ENCODE measurements at regions not wholly inside any gene's neighbourhood (a gene's known extent, or its start where the extent isn't known, plus 50 kb on each side); places are given as distances from the start of the nearest gene placed in this dataset.
"Not testable (repeated sequence)": the region's sequence is repeated elsewhere in the genome, so short reads cannot be mapped to it uniquely, and the experiment has no call there.

- no peak overlapping the region for H3K4me2 ChIP-seq (ENCODE audit: unreplicated experiment)
- H3K4me3 ChIP-seq: no peak overlapping the region
- H4K20me1 ChIP-seq (ENCODE audit: insufficient read depth): no peaks in the 10 kb centered on the region
- in situ Hi-C loops (cut with MboI): no loop called here
- TF ChIP-seq EZH2 (IDR thresholded peaks at IDR 0.05; ENCODE audit: insufficient read depth, poor library complexity, severe bottlenecking): no peak
- no peak for TF ChIP-seq EZH2phosphoT487 (IDR thresholded peaks at IDR 0.05; ENCODE audit: insufficient read depth, low read depth)
- H3K9me3 ChIP-seq (ENCODE audit: low read depth): no peaks in the 10 kb centered on the region
- H3K36me3 ChIP-seq (ENCODE audit: low read depth): no peaks in the 10 kb centered on the region
- H3K79me2 ChIP-seq (ENCODE audit: insufficient read depth): no peaks in the 10 kb centered on the region
- no peak overlapping the region for H2AFZ ChIP-seq
- H3K4me1 ChIP-seq (ENCODE audit: insufficient read depth): no peaks in the 10 kb centered on the region
- H3K9me2 ChIP-seq (ENCODE audit: insufficient read depth): no peaks in the 10 kb centered on the region
- H3F3A ChIP-seq (ENCODE audit: insufficient read depth): no peaks in the 10 kb centered on the region
- no peaks in the 10 kb centered on the region for H3K27me3 ChIP-seq (replicated peaks; ENCODE audit: insufficient read depth)
- no peak for DNase-seq
- H3K9ac ChIP-seq: no peak overlapping the region
- H3K27ac ChIP-seq: no peak overlapping the region
- 13 to 14% methylated on average over 2 of the region's 2 CpGs for WGBS, 2 experiments (ENCODE audit: low coverage in 1 of 2, low lambda C conversion rate in 2 of 2, missing lambda C conversion rate in 2 of 2)
These were observed 220.6 kb downstream of the CDRT15L2 start for GRCh38 chr17:20800146-20800545.

DNA sequence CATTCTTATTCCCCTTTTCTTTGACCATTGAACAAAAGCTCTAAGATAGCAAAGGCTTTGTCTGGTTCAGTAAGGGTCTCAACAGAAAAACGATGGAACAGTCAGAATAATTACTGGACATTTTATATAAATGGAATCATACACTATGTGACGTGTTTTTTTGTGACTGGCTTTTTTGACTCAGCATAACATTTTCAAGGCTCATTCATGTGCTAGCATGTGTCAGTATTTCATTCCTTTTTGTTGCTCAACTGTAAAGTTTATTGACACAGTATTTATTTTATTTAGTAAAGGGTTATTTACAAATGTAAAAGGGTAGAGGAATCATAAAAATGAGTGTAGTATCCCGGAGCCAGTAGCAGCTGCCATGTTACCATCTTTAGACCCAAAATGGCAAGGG is 226.2 kb downstream of the CDRT15L2 start:
- no peaks in the 10 kb centered on the region for H3K9me3 ChIP-seq (ENCODE audit: low read depth)
- TF ChIP-seq EZH2phosphoT487 (IDR thresholded peaks at IDR 0.05; ENCODE audit: insufficient read depth, low read depth) (no peak), EZH2 (IDR thresholded peaks at IDR 0.05; ENCODE audit: insufficient read depth, poor library complexity, severe bottlenecking) (no peak)
- H3K4me2 ChIP-seq (ENCODE audit: unreplicated experiment): no peak overlapping the region
- no peaks in the 10 kb centered on the region for H3K79me2 ChIP-seq (ENCODE audit: insufficient read depth)
- no peak overlapping the region for H3K9ac ChIP-seq
- no peak overlapping the region for H3K4me3 ChIP-seq
- H3K4me1 ChIP-seq (ENCODE audit: insufficient read depth): no peaks in the 10 kb centered on the region
- no peaks in the 10 kb centered on the region for H4K20me1 ChIP-seq (ENCODE audit: insufficient read depth)
- DNase-seq: no peak
- in situ Hi-C loops (cut with MboI): no loop called here
- 44 to 45% methylated on average over 3 of the region's 3 CpGs for WGBS, 2 experiments (ENCODE audit: low coverage in 1 of 2, low lambda C conversion rate in 2 of 2, missing lambda C conversion rate in 2 of 2)
- no peaks in the 10 kb centered on the region for H3K36me3 ChIP-seq (ENCODE audit: low read depth)
- H3K9me2 ChIP-seq (ENCODE audit: insufficient read depth): no peaks in the 10 kb centered on the region
- H2AFZ ChIP-seq: no peak overlapping the region
- H3F3A ChIP-seq (ENCODE audit: insufficient read depth): no peaks in the 10 kb centered on the region
- H3K27ac ChIP-seq: no peak overlapping the region
- H3K27me3 ChIP-seq (replicated peaks; ENCODE audit: insufficient read depth): no peaks in the 10 kb centered on the region

DNA sequence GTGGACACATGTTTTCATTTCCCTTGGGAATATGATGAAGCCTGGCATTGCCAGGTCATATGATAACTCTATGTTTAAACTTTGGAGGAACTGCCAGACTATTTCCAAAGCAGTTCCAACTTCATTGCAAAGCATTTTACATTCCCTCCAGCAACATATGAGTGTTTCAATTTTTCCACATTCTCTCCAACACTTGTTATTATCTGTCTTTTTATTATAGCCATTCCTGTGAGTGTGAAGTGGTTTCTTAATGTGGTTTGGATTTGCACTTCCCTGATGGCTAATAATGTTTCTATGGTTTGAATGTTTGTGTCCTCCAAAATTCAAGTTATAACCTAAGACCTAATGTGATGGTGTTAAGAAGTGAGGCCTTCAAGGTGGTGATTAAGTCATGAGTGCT is 228.0 kb downstream of the CDRT15L2 start:
- in situ Hi-C loops (cut with MboI): not testable (repeated sequence)

DNA sequence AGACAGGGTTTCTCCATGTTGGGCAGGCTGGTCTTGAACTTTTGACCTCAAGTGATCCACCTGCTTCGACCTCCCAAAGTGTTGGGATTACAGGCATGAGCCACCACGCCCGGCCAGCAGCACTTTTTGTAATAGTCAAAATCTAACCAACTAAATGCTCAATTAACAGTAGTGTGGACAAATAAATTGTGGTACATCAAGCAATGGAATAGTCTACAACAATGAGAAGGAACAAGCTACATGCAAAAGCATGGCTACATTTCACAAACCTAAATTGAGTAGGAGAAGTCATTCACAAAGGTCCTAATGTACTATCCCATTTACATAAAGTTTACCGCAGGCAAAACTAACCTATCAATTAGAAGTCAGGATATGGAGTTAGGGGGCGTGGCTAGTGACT is 227.4 kb downstream of the USP22 start:
- H3K27ac ChIP-seq; H4K20me1 ChIP-seq (ENCODE audit: insufficient read depth); H3K4me1 ChIP-seq (ENCODE audit: insufficient read depth); H2AFZ ChIP-seq; H3F3A ChIP-seq (ENCODE audit: insufficient read depth); H3K9ac ChIP-seq; H3K4me3 ChIP-seq; H3K9me2 ChIP-seq (ENCODE audit: insufficient read depth); in situ Hi-C loops (cut with MboI); H3K27me3 ChIP-seq (replicated peaks; ENCODE audit: insufficient read depth); H3K36me3 ChIP-seq (ENCODE audit: low read depth); DNase-seq; H3K9me3 ChIP-seq (ENCODE audit: low read depth); H3K79me2 ChIP-seq (ENCODE audit: insufficient read depth); H3K4me2 ChIP-seq (ENCODE audit: unreplicated experiment): not testable (repeated sequence)
- 31 to 35% methylated on average over 5 of the region's 5 CpGs for WGBS, 2 experiments (ENCODE audit: low coverage in 1 of 2, low lambda C conversion rate in 2 of 2, missing lambda C conversion rate in 2 of 2)

More for the DNA sequence above, 228.0 kb downstream of the CDRT15L2 start:
- H4K20me1 ChIP-seq (ENCODE audit: insufficient read depth); H3K9me2 ChIP-seq (ENCODE audit: insufficient read depth); H2AFZ ChIP-seq; DNase-seq; H3K9ac ChIP-seq; H3K79me2 ChIP-seq (ENCODE audit: insufficient read depth); H3K4me1 ChIP-seq (ENCODE audit: insufficient read depth); H3K27ac ChIP-seq; H3K4me2 ChIP-seq (ENCODE audit: unreplicated experiment); H3K9me3 ChIP-seq (ENCODE audit: low read depth); H3K27me3 ChIP-seq (replicated peaks; ENCODE audit: insufficient read depth); H3K36me3 ChIP-seq (ENCODE audit: low read depth); H3F3A ChIP-seq (ENCODE audit: insufficient read depth); H3K4me3 ChIP-seq: not testable (repeated sequence)

- H2AFZ ChIP-seq: no peak overlapping the region
- no peaks in the 10 kb centered on the region for H3K79me2 ChIP-seq (ENCODE audit: insufficient read depth)
- H3K27ac ChIP-seq: no peak overlapping the region
- H4K20me1 ChIP-seq (ENCODE audit: insufficient read depth): no peaks in the 10 kb centered on the region
- no peak overlapping the region for H3K4me2 ChIP-seq (ENCODE audit: unreplicated experiment)
- no peaks in the 10 kb centered on the region for H3F3A ChIP-seq (ENCODE audit: insufficient read depth)
- DNase-seq: no peak
- no peak for TF ChIP-seq EZH2phosphoT487 (IDR thresholded peaks at IDR 0.05; ENCODE audit: insufficient read depth, low read depth)
- no peak for TF ChIP-seq EZH2 (IDR thresholded peaks at IDR 0.05; ENCODE audit: insufficient read depth, poor library complexity, severe bottlenecking)
- H3K4me1 ChIP-seq (ENCODE audit: insufficient read depth): no peaks in the 10 kb centered on the region
- WGBS, 2 experiments (ENCODE audit: low coverage in 1 of 2, low lambda C conversion rate in 2 of 2, missing lambda C conversion rate in 2 of 2): 18 to 35% methylated on average over 3 of the region's 3 CpGs
- no peaks in the 10 kb centered on the region for H3K36me3 ChIP-seq (ENCODE audit: low read depth)
- H3K9ac ChIP-seq: no peak overlapping the region
- no peak overlapping the region for H3K4me3 ChIP-seq
- H3K27me3 ChIP-seq (replicated peaks; ENCODE audit: insufficient read depth): no peaks in the 10 kb centered on the region
- no peaks in the 10 kb centered on the region for H3K9me3 ChIP-seq (ENCODE audit: low read depth)
- H3K9me2 ChIP-seq (ENCODE audit: insufficient read depth): no peaks in the 10 kb centered on the region
- in situ Hi-C loops (cut with MboI): no loop called here
These were observed 218.9 kb downstream of the USP22 start for GRCh38 chr17:20823905-20824304.

Data from GM23248 (cell line).